Fibroblast of lung (primary cell): ENCODE measurements at regions not wholly inside any gene's neighbourhood (a gene's known extent, or its start where the extent isn't known, plus 50 kb on each side); places are given as distances from the start of the nearest gene placed in this dataset.

Source experiments
- EZH2 ChIP-seq: IDR thresholded peaks from 2 replicates; pipeline ENCODE4 v1.5.1; 2012; ENCODE audit warnings: low read length, control low read depth, mild to moderate bottlenecking; ENCODE audit errors: missing control alignments
- TF ChIP-seq, protein P1 (sequence below), 2 donors: IDR thresholded peaks in 1 of 2; conservative IDR thresholded peaks in 1 of 2; 1 replicate in 1 of 2; 2 replicates in 1 of 2; pipeline ENCODE4 v1.5.1; 2011 to 2012; ENCODE audit warnings: low read length in 2 of 2, control low read depth in 1 of 2, inconsistent platforms in 1 of 2, low read depth in 1 of 2, mild to moderate bottlenecking in 1 of 2

DNA sequence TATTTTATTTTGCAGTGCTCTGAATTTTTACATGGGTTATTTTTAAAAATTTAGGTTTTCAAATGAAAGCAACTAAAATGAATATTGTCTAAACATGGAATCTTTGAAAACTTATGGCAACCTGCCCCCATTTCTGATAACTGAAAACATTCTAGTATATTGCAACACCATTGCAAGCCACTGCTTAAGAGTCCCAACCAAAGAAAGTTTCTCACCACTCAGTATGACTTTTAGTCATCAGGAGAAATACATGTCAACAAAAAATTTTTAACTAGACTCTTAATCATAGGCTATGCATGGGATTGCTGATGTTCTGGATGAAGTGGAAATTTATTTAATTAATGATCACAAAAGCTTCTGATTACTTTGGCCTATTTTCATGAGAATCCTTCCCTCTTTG is 112.1 kb downstream of the TNFSF18 start:
- no peak for TF ChIP-seq EZH2
- TF ChIP-seq, protein P1, sequence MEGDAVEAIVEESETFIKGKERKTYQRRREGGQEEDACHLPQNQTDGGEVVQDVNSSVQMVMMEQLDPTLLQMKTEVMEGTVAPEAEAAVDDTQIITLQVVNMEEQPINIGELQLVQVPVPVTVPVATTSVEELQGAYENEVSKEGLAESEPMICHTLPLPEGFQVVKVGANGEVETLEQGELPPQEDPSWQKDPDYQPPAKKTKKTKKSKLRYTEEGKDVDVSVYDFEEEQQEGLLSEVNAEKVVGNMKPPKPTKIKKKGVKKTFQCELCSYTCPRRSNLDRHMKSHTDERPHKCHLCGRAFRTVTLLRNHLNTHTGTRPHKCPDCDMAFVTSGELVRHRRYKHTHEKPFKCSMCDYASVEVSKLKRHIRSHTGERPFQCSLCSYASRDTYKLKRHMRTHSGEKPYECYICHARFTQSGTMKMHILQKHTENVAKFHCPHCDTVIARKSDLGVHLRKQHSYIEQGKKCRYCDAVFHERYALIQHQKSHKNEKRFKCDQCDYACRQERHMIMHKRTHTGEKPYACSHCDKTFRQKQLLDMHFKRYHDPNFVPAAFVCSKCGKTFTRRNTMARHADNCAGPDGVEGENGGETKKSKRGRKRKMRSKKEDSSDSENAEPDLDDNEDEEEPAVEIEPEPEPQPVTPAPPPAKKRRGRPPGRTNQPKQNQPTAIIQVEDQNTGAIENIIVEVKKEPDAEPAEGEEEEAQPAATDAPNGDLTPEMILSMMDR (conservative IDR thresholded peaks at IDR 0.05 in 1 of 2, IDR thresholded peaks at IDR 0.05 in 1 of 2; ENCODE audit: low read depth in 1 of 2, low read length in 2 of 2) = no peak
